Heart right ventricle (tissue), 16 donors: ENCODE measurements at regions not wholly inside any gene's neighbourhood (a gene's known extent, or its start where the extent isn't known, plus 50 kb on each side); places are given as distances from the start of the nearest gene placed in this dataset.

ENCODE experiments used
- ATAC-seq, 8 donors: fragments of 200-7000 bp; cut with Tn5 transposase; one replicate each; pipeline ENCODE4 v1.9.1; 2020; ENCODE audit warnings: mild to moderate bottlenecking in 8 of 8, moderate library complexity in 8 of 8, moderate number of reproducible peaks in 1 of 8
- DNase-seq, 2 donors: peaks; one replicate each; pipeline ENCODE4 v3.0.0-alpha.2; 2020
- H3K27ac ChIP-seq, 10 donors: fragments of 200-600 bp; sonication (generic) in 2 of 10; one replicate each; pipeline versions ENCODE4 v1.5.0 to v1.8.0; 2020 to 2022; ENCODE audit warnings: mild to moderate bottlenecking in 3 of 10
- H3K27me3 ChIP-seq, 7 donors: fragments of 200-600 bp; one replicate each; pipeline ENCODE4 v1.8.0; 2021 to 2022; ENCODE audit warnings: mild to moderate bottlenecking in 2 of 7
- H3K36me3 ChIP-seq, 9 donors: fragments of 200-600 bp; sonication (generic) in 1 of 9; one replicate each; pipeline versions ENCODE4 v1.5.0 to v1.8.0; 2020 to 2022; ENCODE audit warnings: mild to moderate bottlenecking in 2 of 9
- H3K4me1 ChIP-seq, 9 donors: fragments of 200-600 bp; sonication (generic) in 1 of 9; one replicate each; pipeline versions ENCODE4 v1.5.0 to v1.8.0; 2020 to 2022; ENCODE audit warnings: mild to moderate bottlenecking in 4 of 9
- H3K4me3 ChIP-seq, 10 donors: fragments of 200-600 bp; sonication (generic) in 2 of 10; one replicate each; pipeline versions ENCODE4 v1.5.0 to v1.8.0; 2020 to 2022; ENCODE audit warnings: mild to moderate bottlenecking in 7 of 10, moderate library complexity in 2 of 10
- H3K9me3 ChIP-seq, 11 donors: fragments of 200-600 bp in 10 of 11; sonication (generic) in 2 of 11; one replicate each; pipeline versions ENCODE4 v1.5.0 to v1.8.0; 2013 to 2022; ENCODE audit warnings: mild to moderate bottlenecking in 2 of 11, control low read depth in 1 of 11, moderate library complexity in 1 of 11
- WGBS, 2 donors: extraction: QIAGEN DNeasy Blood & Tissue Kit; methylation state at CpG; one replicate each; pipeline ENCODE4 v1.1.7; 2013; ENCODE audit warnings: inconsistent platforms in 1 of 2; 5-methylcytosine and 5-hydroxymethylcytosine counted together
- intact Hi-C, 10 donors: fragments of 100-400 bp; cut with DNase I; formaldehyde crosslinking; loops; one replicate each; pipeline versions ENCODE4 v1.11.1 to v1.14.2; 2022
- TF ChIP-seq, protein P1 (sequence below), 9 donors: fragments of 200-600 bp; sonication (generic) in 2 of 9; IDR thresholded peaks; one replicate each; pipeline versions ENCODE4 v1.5.0 to v1.8.0; 2021 to 2022; ENCODE audit warnings: antibody characterized with exemption in 9 of 9, mild to moderate bottlenecking in 5 of 9, moderate library complexity in 1 of 9
- donor health status: Arrhythmogenic right ventricular cardiomyopathy.
- donor health status: ischemic (EF 13 %, LVEDD 7.1; RV severe dilation, severe dysfunction).
- donor health status: healthy with polysubstance abuse.
- donor health status: DM: no; HTN: yes; CAD: no.
- donor health status: DM: no; HTN: no; CAD: no.
- donor health status: ischemic (EF 25% LVEDD 6.9; RV normal size, moderate dysfunction).
- donor health status: ischemic (EF 25% LVEDD 5.7; RV mildly dilated, moderate dysfunction).
- donor health status: healthy.
- donor health status: DM: yes; HTN: yes; CAD: no.
- donor health status: Ischemic cardiomyopathy.
- donor health status: ischemic (EF 35%, LVEDD 5.7; RV mildly dilated, moderate dysfunction).
- donor health status: nonischemic (EF 11% LVEDD 7.7; RV severe dilation, severe dysfunction).
- donor health status: DM: yes; HTN: yes; CAD: no.
- donor health status: PGD.
- donor health status: ischemic (EF 29% LVEDD 5.4; RV normal size, mild dysfunction).
- donor health status: nonischemic (EF 23%, LVEDD 6.1; RV moderate dilation, normal function).

DNA sequence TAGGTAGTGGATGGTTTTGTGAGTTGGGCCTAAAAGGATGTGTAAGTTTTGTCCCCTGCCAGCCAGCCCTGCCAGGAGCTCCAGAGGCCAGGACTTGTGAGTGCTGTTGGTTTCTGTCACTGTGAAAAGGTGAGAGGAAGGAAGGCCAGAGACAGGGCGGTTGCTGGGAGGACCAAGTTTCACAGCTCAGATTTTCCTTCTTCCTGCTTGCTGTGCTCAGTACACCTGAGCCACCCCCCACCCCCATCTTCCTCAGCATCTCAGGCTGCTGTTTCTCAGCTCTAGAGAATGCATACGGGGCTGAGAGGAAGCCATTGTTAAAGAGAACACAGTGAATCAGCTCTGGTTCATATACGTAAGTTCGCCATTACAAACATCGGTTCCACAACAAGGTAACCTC lies 139.9 kb downstream of the BUB3 start:
- peaks cover 0 to 27% (median 2%) of the 10 kb centered on the region in 11 donors for H3K9me3 ChIP-seq
- TF ChIP-seq, protein P1, sequence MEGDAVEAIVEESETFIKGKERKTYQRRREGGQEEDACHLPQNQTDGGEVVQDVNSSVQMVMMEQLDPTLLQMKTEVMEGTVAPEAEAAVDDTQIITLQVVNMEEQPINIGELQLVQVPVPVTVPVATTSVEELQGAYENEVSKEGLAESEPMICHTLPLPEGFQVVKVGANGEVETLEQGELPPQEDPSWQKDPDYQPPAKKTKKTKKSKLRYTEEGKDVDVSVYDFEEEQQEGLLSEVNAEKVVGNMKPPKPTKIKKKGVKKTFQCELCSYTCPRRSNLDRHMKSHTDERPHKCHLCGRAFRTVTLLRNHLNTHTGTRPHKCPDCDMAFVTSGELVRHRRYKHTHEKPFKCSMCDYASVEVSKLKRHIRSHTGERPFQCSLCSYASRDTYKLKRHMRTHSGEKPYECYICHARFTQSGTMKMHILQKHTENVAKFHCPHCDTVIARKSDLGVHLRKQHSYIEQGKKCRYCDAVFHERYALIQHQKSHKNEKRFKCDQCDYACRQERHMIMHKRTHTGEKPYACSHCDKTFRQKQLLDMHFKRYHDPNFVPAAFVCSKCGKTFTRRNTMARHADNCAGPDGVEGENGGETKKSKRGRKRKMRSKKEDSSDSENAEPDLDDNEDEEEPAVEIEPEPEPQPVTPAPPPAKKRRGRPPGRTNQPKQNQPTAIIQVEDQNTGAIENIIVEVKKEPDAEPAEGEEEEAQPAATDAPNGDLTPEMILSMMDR (IDR thresholded peaks at IDR 0.05) = no peak
- intact Hi-C loops = no loop called here
- H3K27me3 ChIP-seq = no peaks in the 10 kb centered on the region
- H3K36me3 ChIP-seq = no peaks in the 10 kb centered on the region
- H3K4me1 ChIP-seq = no peaks in the 10 kb centered on the region
- 81 to 89% methylated on average over 5 of the region's 5 CpGs for WGBS, 2 donors
- no peak for DNase-seq
- ATAC-seq = no peak
- no peak overlapping the region for H3K27ac ChIP-seq
- no peak overlapping the region for H3K4me3 ChIP-seq

DNA sequence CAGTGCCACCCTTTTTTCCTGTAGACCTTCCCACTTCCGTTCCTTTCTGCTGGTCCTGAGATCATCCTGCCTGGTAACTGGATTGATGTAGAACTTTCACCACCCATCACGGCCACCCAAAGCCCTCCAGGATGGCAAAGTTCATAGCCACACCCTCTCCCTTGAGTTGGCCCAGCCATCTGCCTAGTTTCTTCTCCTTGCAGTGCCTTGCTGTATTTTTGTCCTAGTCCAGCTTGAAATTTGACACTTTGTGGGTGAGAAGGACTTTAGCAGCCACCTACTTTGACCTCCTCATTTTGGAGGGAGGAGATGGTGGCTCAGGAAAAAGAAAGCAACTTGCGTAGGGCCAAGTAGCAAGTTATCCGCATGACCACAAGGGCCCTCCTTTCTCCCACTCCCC lies 140.7 kb downstream of the BUB3 start:
- H3K27ac ChIP-seq = no peak overlapping the region
- no peak overlapping the region for H3K4me3 ChIP-seq
- TF ChIP-seq, protein P1 (IDR thresholded peaks at IDR 0.05) = no peak
- no peaks in the 10 kb centered on the region for H3K36me3 ChIP-seq
- intact Hi-C loops = no loop called here
- H3K4me1 ChIP-seq = no peaks in the 10 kb centered on the region
- 88 to 93% methylated on average over 4 of the region's 4 CpGs for WGBS, 2 donors
- H3K9me3 ChIP-seq = peaks cover 0 to 20% (median 0%) of the 10 kb centered on the region in 11 donors
- ATAC-seq (no peak), DNase-seq (no peak)
- H3K27me3 ChIP-seq = no peaks in the 10 kb centered on the region

DNA sequence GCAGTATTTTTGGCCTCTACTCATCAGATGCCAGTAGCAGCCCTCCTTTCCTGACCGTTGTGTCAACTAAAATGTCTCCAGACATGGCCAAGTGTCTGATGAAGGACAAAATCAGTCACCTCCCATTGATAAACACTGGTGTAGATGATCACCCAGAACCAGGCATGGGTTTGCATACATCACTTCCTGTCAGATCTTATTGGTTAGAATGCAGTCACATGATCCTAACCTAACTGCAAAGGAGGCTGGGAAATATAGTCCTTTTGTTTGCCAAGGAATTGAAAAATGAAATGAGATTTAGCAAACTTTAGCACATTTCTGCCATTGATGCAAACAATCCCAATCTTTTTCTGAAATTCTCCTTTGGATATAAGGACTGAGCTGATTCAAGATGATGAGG lies 141.4 kb downstream of the BUB3 start:
- ATAC-seq (no peak), DNase-seq (no peak)
- H3K9me3 ChIP-seq = peaks cover 0 to 14% (median 0%) of the 10 kb centered on the region in 11 donors
- H3K4me3 ChIP-seq = no peak overlapping the region
- whole genome bisulfite sequencing, 2 donors = 90 to 92% methylated on average over 1 of the region's 1 CpG
- no peaks in the 10 kb centered on the region for H3K4me1 ChIP-seq
- TF ChIP-seq, protein P1 (IDR thresholded peaks at IDR 0.05) = no peak
- H3K27me3 ChIP-seq = no peaks in the 10 kb centered on the region
- intact Hi-C loops = no loop called here
- H3K27ac ChIP-seq = no peak overlapping the region
- no peaks in the 10 kb centered on the region for H3K36me3 ChIP-seq

DNA sequence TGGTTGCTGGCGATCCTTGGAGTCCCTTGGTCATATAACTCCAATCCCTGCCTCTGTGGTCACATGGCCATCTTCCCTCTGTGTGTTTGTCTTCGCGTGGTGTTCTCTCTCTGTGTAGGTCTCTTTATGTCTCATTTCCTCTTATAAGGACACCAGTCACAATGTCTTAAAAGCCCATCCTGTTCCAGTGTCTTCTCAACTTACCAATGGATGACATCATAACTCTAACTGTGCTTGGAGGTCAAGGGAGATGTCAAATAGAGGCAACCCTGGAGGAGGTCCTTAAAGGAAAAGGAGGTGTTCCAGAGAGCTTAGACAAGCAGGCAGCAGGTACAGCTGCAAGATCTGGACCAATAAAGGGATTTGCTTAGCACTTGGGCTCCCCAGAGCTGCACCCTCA lies 143.0 kb downstream of the BUB3 start:
- H3K4me1 ChIP-seq = peaks cover 0 to 5% (median 0%) of the 10 kb centered on the region in 9 donors
- WGBS, 2 donors = 83 to 95% methylated on average over 3 of the region's 3 CpGs
- H3K27me3 ChIP-seq = no peaks in the 10 kb centered on the region
- H3K27ac ChIP-seq = no peak overlapping the region
- no peak for ATAC-seq
- no peaks in the 10 kb centered on the region for H3K36me3 ChIP-seq
- intact Hi-C loops = no loop called here
- TF ChIP-seq, protein P1 (IDR thresholded peaks at IDR 0.05) = no peak
- H3K9me3 ChIP-seq = no peaks in the 10 kb centered on the region
- no peak overlapping the region for H3K4me3 ChIP-seq
- DNase-seq = no peak
